HEK293 (cell line): ENCODE measurements at regions not wholly inside any gene's neighbourhood (a gene's known extent, or its start where the extent isn't known, plus 50 kb on each side); places are given as distances from the start of the nearest gene placed in this dataset.
"Not testable (repeated sequence)": the region's sequence is repeated elsewhere in the genome, so short reads cannot be mapped to it uniquely, and the experiment has no call there.

Experiments used
- CTCF ChIA-PET: fragments of 350-600 bp; formaldehyde crosslinking; extraction: SDS; loops from one replicate; lab custom pipeline; 2021; ENCODE audit warnings: antibody characterized with exemption; lab: Yijun Ruan, JAX
- POLR2A ChIA-PET: fragments of 300-600 bp; formaldehyde crosslinking; extraction: SDS; loops from one replicate; lab custom pipeline; 2020; ENCODE audit warnings: antibody characterized with exemption, inconsistent platforms; lab: Yijun Ruan, JAX
- H3K27ac ChIP-seq: fragments of 200-500 bp; sonication (Bioruptor generic); 2 replicates; pipeline ENCODE4 v1.5.1; 2014; ENCODE audit warnings: low read depth, low read length, control low read depth, inconsistent platforms; ENCODE audit errors: extremely low read depth
- H3K36me3 ChIP-seq, 2 experiments: fragments of 200-500 bp in 1 of 2; sonication (Bioruptor generic) in 1 of 2; 1 replicate in 1 of 2; 2 replicates in 1 of 2; pipeline ENCODE4 v1.5.1; 2014 to 2017; ENCODE audit warnings: inconsistent platforms in 2 of 2, low read length in 2 of 2; ENCODE audit not compliant: control insufficient read depth in 2 of 2, insufficient read depth in 1 of 2
- H3K4me1 ChIP-seq: fragments of 200-500 bp; sonication (Bioruptor generic); 2 replicates; pipeline ENCODE4 v1.5.1; 2014; ENCODE audit warnings: mild to moderate bottlenecking, low read length, inconsistent platforms; ENCODE audit not compliant: control insufficient read depth, insufficient read depth
- H3K4me3 ChIP-seq: 2 replicates; pipeline ENCODE4 v1.5.1; 2011; ENCODE audit warnings: low read depth, mild to moderate bottlenecking, control low read depth, low read length, moderate library complexity
- H3K9me3 ChIP-seq: fragments of 200-500 bp; sonication (Bioruptor generic); 2 replicates; pipeline ENCODE4 v1.5.1; 2014; ENCODE audit warnings: low read depth, low read length, inconsistent platforms; ENCODE audit not compliant: control insufficient read depth, insufficient read depth
- SETDB1 ChIP-seq: IDR thresholded peaks from one replicate; pipeline ENCODE4 v1.6.1; 2017; ENCODE audit warnings: mild to moderate bottlenecking, low read length, moderate library complexity, mixed read lengths; ENCODE audit not compliant: insufficient read length
- ZBTB11 ChIP-seq: fragments of 450-650 bp; formaldehyde crosslinking; conservative IDR thresholded peaks from 2 replicates; pipeline ENCODE4 v1.5.1; 2016; ENCODE audit warnings: low read depth, missing biosample characterization, missing genetic modification characterization
- ZBTB8A ChIP-seq: fragments of 450-650 bp; formaldehyde crosslinking; IDR thresholded peaks from 2 replicates; pipeline ENCODE4 v1.5.1; 2016; ENCODE audit warnings: missing biosample characterization, missing genetic modification characterization
- ZNF10 ChIP-seq: fragments of 450-650 bp; formaldehyde crosslinking; IDR thresholded peaks from 2 replicates; pipeline ENCODE4 v1.5.1; 2017; ENCODE audit warnings: missing biosample characterization, missing genetic modification characterization
- ZNF138 ChIP-seq: fragments of 450-650 bp; formaldehyde crosslinking; IDR thresholded peaks from 2 replicates; pipeline ENCODE4 v1.5.1; 2016; ENCODE audit warnings: missing biosample characterization, missing genetic modification characterization, borderline replicate concordance
- ZNF140 ChIP-seq: fragments of 450-650 bp; formaldehyde crosslinking; IDR thresholded peaks from 2 replicates; pipeline ENCODE4 v1.5.1; 2016; ENCODE audit warnings: missing biosample characterization, missing genetic modification characterization
- ZNF202 ChIP-seq: fragments of 450-650 bp; formaldehyde crosslinking; IDR thresholded peaks from 2 replicates; pipeline ENCODE4 v1.5.1; 2016; ENCODE audit warnings: missing biosample characterization, missing genetic modification characterization, borderline replicate concordance
- ZNF248 ChIP-seq: fragments of 450-650 bp; formaldehyde crosslinking; IDR thresholded peaks from 2 replicates; pipeline ENCODE4 v1.5.1; 2017; ENCODE audit warnings: missing biosample characterization, missing genetic modification characterization
- ZNF266 ChIP-seq: fragments of 450-650 bp; formaldehyde crosslinking; IDR thresholded peaks from 2 replicates; pipeline ENCODE4 v1.5.1; 2016; ENCODE audit warnings: missing biosample characterization, missing genetic modification characterization, low read depth
- ZNF292 ChIP-seq: fragments of 450-650 bp; formaldehyde crosslinking; IDR thresholded peaks from 2 replicates; pipeline ENCODE4 v1.5.1; 2016; ENCODE audit warnings: low read depth, missing biosample characterization, missing genetic modification characterization, borderline replicate concordance
- ZNF37A ChIP-seq: fragments of 450-650 bp; IDR thresholded peaks from 2 replicates; pipeline ENCODE4 v1.5.1; 2018; ENCODE audit warnings: missing biosample characterization, missing genetic modification characterization
- ZNF394 ChIP-seq: fragments of 450-650 bp; formaldehyde crosslinking; IDR thresholded peaks from 2 replicates; pipeline ENCODE4 v1.5.1; 2016; ENCODE audit warnings: missing biosample characterization, missing genetic modification characterization, mild to moderate bottlenecking, moderate library complexity, borderline replicate concordance
- ZNF426 ChIP-seq: fragments of 450-650 bp; formaldehyde crosslinking; IDR thresholded peaks from 2 replicates; pipeline ENCODE4 v1.5.1; 2017; ENCODE audit warnings: missing biosample characterization, missing genetic modification characterization, mild to moderate bottlenecking, inconsistent platforms, moderate library complexity
- ZNF555 ChIP-seq: fragments of 450-650 bp; formaldehyde crosslinking; conservative IDR thresholded peaks from 2 replicates; pipeline ENCODE4 v1.5.1; 2017; ENCODE audit warnings: missing biosample characterization, mild to moderate bottlenecking, missing genetic modification characterization, inconsistent platforms
- ZNF623 ChIP-seq: fragments of 450-650 bp; formaldehyde crosslinking; IDR thresholded peaks from 2 replicates; pipeline ENCODE4 v1.5.1; 2016; ENCODE audit warnings: missing biosample characterization, missing genetic modification characterization
- ZNF624 ChIP-seq: fragments of 450-650 bp; formaldehyde crosslinking; IDR thresholded peaks from 2 replicates; pipeline ENCODE4 v1.5.1; 2017; ENCODE audit warnings: missing biosample characterization, missing genetic modification characterization
- ZXDB ChIP-seq: fragments of 450-650 bp; formaldehyde crosslinking; IDR thresholded peaks from 2 replicates; pipeline ENCODE4 v1.5.1; 2016; ENCODE audit warnings: missing biosample characterization, missing genetic modification characterization
- TF ChIP-seq, protein P1 (sequence below): fragments of 450-650 bp; formaldehyde crosslinking; conservative IDR thresholded peaks from 2 replicates; pipeline ENCODE4 v1.5.1; 2016; ENCODE audit warnings: low read depth, missing biosample characterization, missing genetic modification characterization
- TF ChIP-seq, protein P2 (sequence below): fragments of 450-650 bp; formaldehyde crosslinking; IDR thresholded peaks from 2 replicates; pipeline ENCODE4 v1.5.1; 2016; ENCODE audit warnings: missing biosample characterization, missing genetic modification characterization

DNA sequence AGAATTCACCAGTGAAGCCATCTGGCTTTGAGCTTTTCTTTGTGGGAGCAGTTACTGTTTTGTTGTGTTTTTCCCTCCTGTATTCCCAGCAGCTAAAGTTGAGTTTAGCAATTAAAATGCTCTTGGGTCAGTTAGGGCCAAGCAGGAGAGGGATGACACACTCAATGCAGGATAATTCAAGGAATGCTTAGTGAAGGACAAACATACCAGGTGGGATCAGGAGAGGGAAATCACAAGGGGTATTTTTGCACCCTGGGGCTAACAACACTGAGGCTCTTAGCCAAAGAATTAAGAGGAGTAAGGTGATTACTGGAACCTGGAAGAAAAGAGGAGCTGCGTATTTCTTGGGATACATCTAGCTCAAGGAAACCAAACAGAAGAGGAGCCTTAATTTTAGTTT lies 82.4 kb upstream of the KCND2 start:
- no peaks in the 10 kb centered on the region for H3K4me1 ChIP-seq
- TF ChIP-seq ZNF266 (tag by site-specific recombination): no peak
- no peak for TF ChIP-seq ZNF248
- no peak for TF ChIP-seq ZNF10
- TF ChIP-seq ZNF37A: no peak
- no peak for TF ChIP-seq ZNF624 (tag by site-specific recombination)
- no peak for TF ChIP-seq SETDB1
- CTCF ChIA-PET: no interaction called here
- H3K9me3 ChIP-seq: no peaks in the 10 kb centered on the region
- H3K4me3 ChIP-seq: no peak overlapping the region
- POLR2A ChIA-PET: no interaction called here
- no peaks in the 10 kb centered on the region for H3K36me3 ChIP-seq
- H3K27ac ChIP-seq: no peak overlapping the region

- H3K4me1 ChIP-seq, POLR2A ChIA-PET, H3K9me3 ChIP-seq, H3K36me3 ChIP-seq, CTCF ChIA-PET, H3K27ac ChIP-seq, H3K4me3 ChIP-seq: not testable (repeated sequence)
- TF ChIP-seq ZXDB (tag by site-specific recombination) (0 out of 2 replicates have a peak, but pooled peaks have one; percentile 33), ZNF394 (tag by site-specific recombination) (peak; percentile 85; the same call in 1 of the 2 replicates), ZNF140 (peak; percentile 11; the same call in 1 of the 2 replicates), ZNF202 (tag by site-specific recombination) (peak; percentile 84; the same call in 1 of the 2 replicates), ZBTB11 (tag by site-specific recombination) (peak; percentile 73), ZNF292 (tag by site-specific recombination) (0 out of 2 replicates have a peak, but pooled peaks have one; percentile 52), ZBTB8A (tag by site-specific recombination) (peak; percentile 73), ZNF138 (tag by site-specific recombination) (0 out of 2 replicates have a peak, but pooled peaks have one; percentile 83), ZNF555 (tag by site-specific recombination) (peak; percentile 68), ZNF426 (peak; percentile 72), ZNF623 (peak; percentile 60)
- TF ChIP-seq, protein P1, sequence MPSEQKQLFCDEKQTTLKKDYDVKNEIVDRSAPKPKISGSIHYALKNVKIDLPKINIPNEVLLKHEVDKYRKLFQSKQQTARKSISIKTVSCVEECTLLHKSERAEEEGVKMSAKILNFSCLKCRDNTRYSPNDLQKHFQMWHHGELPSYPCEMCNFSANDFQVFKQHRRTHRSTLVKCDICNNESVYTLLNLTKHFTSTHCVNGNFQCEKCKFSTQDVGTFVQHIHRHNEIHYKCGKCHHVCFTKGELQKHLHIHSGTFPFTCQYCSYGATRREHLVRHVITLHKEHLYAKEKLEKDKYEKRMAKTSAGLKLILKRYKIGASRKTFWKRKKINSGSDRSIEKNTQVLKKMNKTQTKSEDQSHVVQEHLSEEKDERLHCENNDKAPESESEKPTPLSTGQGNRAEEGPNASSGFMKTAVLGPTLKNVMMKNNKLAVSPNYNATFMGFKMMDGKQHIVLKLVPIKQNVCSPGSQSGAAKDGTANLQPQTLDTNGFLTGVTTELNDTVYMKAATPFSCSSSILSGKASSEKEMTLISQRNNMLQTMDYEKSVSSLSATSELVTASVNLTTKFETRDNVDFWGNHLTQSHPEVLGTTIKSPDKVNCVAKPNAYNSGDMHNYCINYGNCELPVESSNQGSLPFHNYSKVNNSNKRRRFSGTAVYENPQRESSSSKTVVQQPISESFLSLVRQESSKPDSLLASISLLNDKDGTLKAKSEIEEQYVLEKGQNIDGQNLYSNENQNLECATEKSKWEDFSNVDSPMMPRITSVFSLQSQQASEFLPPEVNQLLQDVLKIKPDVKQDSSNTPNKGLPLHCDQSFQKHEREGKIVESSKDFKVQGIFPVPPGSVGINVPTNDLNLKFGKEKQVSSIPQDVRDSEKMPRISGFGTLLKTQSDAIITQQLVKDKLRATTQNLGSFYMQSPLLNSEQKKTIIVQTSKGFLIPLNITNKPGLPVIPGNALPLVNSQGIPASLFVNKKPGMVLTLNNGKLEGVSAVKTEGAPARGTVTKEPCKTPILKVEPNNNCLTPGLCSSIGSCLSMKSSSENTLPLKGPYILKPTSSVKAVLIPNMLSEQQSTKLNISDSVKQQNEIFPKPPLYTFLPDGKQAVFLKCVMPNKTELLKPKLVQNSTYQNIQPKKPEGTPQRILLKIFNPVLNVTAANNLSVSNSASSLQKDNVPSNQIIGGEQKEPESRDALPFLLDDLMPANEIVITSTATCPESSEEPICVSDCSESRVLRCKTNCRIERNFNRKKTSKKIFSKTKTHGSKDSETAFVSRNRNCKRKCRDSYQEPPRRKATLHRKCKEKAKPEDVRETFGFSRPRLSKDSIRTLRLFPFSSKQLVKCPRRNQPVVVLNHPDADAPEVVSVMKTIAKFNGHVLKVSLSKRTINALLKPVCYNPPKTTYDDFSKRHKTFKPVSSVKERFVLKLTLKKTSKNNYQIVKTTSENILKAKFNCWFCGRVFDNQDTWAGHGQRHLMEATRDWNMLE (tag by site-specific recombination): peak; percentile 61
- TF ChIP-seq, protein P2, sequence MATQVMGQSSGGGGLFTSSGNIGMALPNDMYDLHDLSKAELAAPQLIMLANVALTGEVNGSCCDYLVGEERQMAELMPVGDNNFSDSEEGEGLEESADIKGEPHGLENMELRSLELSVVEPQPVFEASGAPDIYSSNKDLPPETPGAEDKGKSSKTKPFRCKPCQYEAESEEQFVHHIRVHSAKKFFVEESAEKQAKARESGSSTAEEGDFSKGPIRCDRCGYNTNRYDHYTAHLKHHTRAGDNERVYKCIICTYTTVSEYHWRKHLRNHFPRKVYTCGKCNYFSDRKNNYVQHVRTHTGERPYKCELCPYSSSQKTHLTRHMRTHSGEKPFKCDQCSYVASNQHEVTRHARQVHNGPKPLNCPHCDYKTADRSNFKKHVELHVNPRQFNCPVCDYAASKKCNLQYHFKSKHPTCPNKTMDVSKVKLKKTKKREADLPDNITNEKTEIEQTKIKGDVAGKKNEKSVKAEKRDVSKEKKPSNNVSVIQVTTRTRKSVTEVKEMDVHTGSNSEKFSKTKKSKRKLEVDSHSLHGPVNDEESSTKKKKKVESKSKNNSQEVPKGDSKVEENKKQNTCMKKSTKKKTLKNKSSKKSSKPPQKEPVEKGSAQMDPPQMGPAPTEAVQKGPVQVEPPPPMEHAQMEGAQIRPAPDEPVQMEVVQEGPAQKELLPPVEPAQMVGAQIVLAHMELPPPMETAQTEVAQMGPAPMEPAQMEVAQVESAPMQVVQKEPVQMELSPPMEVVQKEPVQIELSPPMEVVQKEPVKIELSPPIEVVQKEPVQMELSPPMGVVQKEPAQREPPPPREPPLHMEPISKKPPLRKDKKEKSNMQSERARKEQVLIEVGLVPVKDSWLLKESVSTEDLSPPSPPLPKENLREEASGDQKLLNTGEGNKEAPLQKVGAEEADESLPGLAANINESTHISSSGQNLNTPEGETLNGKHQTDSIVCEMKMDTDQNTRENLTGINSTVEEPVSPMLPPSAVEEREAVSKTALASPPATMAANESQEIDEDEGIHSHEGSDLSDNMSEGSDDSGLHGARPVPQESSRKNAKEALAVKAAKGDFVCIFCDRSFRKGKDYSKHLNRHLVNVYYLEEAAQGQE: peak; percentile 56; the same call in 1 of the 2 replicates
Measured at GRCh38 chr7:120191423-120191822, 81.6 kb upstream of the KCND2 start.
